GM23338 (cell line): ENCODE measurements at regions not wholly inside any gene's neighbourhood (a gene's known extent, or its start where the extent isn't known, plus 50 kb on each side); places are given as distances from the start of the nearest gene placed in this dataset.

Experiments
- ATAC-seq: fragments of 200-7000 bp; cut with Tn5 transposase; 3 replicates; pipeline ENCODE4 v1.9.1; 2020
- DNase-seq: peaks from one replicate; pipeline ENCODE4 v3.0.0-alpha.2; 2015; ENCODE audit warnings: low spot score
- H2AFZ ChIP-seq: fragments of 200-600 bp; sonication (generic); 2 replicates; pipeline ENCODE4 v1.8.0; 2016; ENCODE audit warnings: antibody characterized with exemption, mild to moderate bottlenecking, moderate library complexity
- H3F3A ChIP-seq: fragments of 200-600 bp; sonication (generic); replicated peaks from 2 replicates; pipeline ENCODE4 v1.8.0; 2017; ENCODE audit warnings: antibody characterized with exemption, mixed run types, low read depth
- H3K27ac ChIP-seq: fragments of 200-600 bp; sonication (generic); 2 replicates; pipeline ENCODE4 v1.6.1; 2016; ENCODE audit warnings: low read depth
- H3K27me3 ChIP-seq: fragments of 200-600 bp; sonication (generic); 2 replicates; pipeline ENCODE4 v1.8.0; 2016; ENCODE audit warnings: mild to moderate bottlenecking, mixed run types, moderate library complexity; ENCODE audit not compliant: insufficient read depth
- H3K36me3 ChIP-seq: fragments of 200-600 bp; sonication (generic); 2 replicates; pipeline ENCODE4 v1.8.0; 2016; ENCODE audit warnings: mild to moderate bottlenecking; ENCODE audit not compliant: insufficient read depth
- H3K4me1 ChIP-seq: fragments of 200-600 bp; sonication (generic); 2 replicates; pipeline ENCODE4 v1.8.0; 2016; ENCODE audit warnings: mild to moderate bottlenecking, moderate library complexity; ENCODE audit not compliant: insufficient read depth
- H3K4me2 ChIP-seq: fragments of 200-600 bp; sonication (generic); 2 replicates; pipeline ENCODE4 v1.7.1; 2017; ENCODE audit warnings: mixed run types
- H3K4me3 ChIP-seq: fragments of 200-600 bp; sonication (generic); 2 replicates; pipeline ENCODE4 v1.6.1; 2016; ENCODE audit warnings: mixed run types
- H3K79me2 ChIP-seq: fragments of 200-600 bp; sonication (generic); replicated peaks from 2 replicates; pipeline ENCODE4 v1.8.0; 2017; ENCODE audit warnings: mild to moderate bottlenecking; ENCODE audit not compliant: insufficient read depth
- H3K9me2 ChIP-seq: fragments of 200-600 bp; sonication (generic); 2 replicates; pipeline ENCODE4 v1.8.0; 2017; ENCODE audit not compliant: insufficient read depth
- H4K20me1 ChIP-seq: fragments of 200-600 bp; sonication (generic); replicated peaks from 2 replicates; pipeline ENCODE4 v1.8.0; 2017; ENCODE audit warnings: mild to moderate bottlenecking; ENCODE audit not compliant: insufficient read depth
- H3K27ac Mint-ChIP-seq: 2 replicates; pipeline ENCODE4 v1.8.0; 2020; ENCODE audit warnings: inconsistent platforms, mild to moderate bottlenecking, moderate library complexity, mixed read lengths
- H3K27me3 Mint-ChIP-seq: 3 replicates; pipeline ENCODE4 v1.8.0; 2022; ENCODE audit warnings: low read depth, mild to moderate bottlenecking, moderate library complexity, mixed read lengths, inconsistent platforms; ENCODE audit not compliant: insufficient read depth, poor library complexity
- H3K36me3 Mint-ChIP-seq: 3 replicates; pipeline ENCODE4 v1.8.0; 2021; ENCODE audit warnings: low read depth, mild to moderate bottlenecking, inconsistent platforms, moderate library complexity, mixed read lengths
- H3K4me1 Mint-ChIP-seq: 3 replicates; pipeline ENCODE4 v1.8.0; 2020; ENCODE audit warnings: mild to moderate bottlenecking, inconsistent platforms, mixed read lengths
- H3K4me3 Mint-ChIP-seq: 3 replicates; pipeline ENCODE4 v1.8.0; 2021; ENCODE audit warnings: moderate library complexity, mild to moderate bottlenecking, inconsistent platforms, mixed read lengths
- H3K9me3 Mint-ChIP-seq: 3 replicates; pipeline ENCODE4 v1.8.0; 2020; ENCODE audit warnings: moderate library complexity, mild to moderate bottlenecking, inconsistent platforms, mixed read lengths
- ETS1 ChIP-seq: IDR thresholded peaks from 2 replicates; pipeline ENCODE4 v1.6.1; 2016; ENCODE audit warnings: antibody characterized with exemption
- JUNB ChIP-seq: IDR thresholded peaks from one replicate; pipeline ENCODE4 v1.6.1; 2016; ENCODE audit warnings: antibody characterized with exemption; ENCODE audit not compliant: unreplicated experiment
- POLR2AphosphoS5 ChIP-seq: IDR thresholded peaks from 2 replicates; pipeline ENCODE4 v1.6.1; 2016; ENCODE audit warnings: antibody characterized with exemption, low read depth
- TF ChIP-seq, protein P1 (sequence below), 2 experiments: fragments of 200-600 bp in 1 of 2; sonication (generic) in 1 of 2; conservative IDR thresholded peaks; 2 replicates each; pipeline versions ENCODE4 v1.5.1 to v1.6.1; 2016 to 2017; ENCODE audit warnings: antibody characterized with exemption in 2 of 2, low read depth in 2 of 2, mild to moderate bottlenecking in 2 of 2, moderate library complexity in 1 of 2
- TF ChIP-seq, protein P2 (sequence below): fragments of 250-450 bp; sonication (Bioruptor Pico); IDR thresholded peaks from 2 replicates; pipeline ENCODE4 v1.5.0; 2020; ENCODE audit warnings: mild to moderate bottlenecking, moderate library complexity

- Mint-ChIP-seq H3K36me3 (peaks cover 3% of the 10 kb centered on the region; the same call in 1 of the 3 replicates), H3K9me3 (peaks cover 6% of the 10 kb centered on the region; the same call in 1 of the 3 replicates), H3K4me3 (no peak overlapping the region), H3K27ac (no peak overlapping the region), H3K4me1 (no peaks in the 10 kb centered on the region), H3K27me3 (no peaks in the 10 kb centered on the region)
- H3K9me2 ChIP-seq, result no peaks in the 10 kb centered on the region
- TF ChIP-seq JUNB (no peak), POLR2AphosphoS5 (no peak), ETS1 (no peak)
- TF ChIP-seq, protein P1, sequence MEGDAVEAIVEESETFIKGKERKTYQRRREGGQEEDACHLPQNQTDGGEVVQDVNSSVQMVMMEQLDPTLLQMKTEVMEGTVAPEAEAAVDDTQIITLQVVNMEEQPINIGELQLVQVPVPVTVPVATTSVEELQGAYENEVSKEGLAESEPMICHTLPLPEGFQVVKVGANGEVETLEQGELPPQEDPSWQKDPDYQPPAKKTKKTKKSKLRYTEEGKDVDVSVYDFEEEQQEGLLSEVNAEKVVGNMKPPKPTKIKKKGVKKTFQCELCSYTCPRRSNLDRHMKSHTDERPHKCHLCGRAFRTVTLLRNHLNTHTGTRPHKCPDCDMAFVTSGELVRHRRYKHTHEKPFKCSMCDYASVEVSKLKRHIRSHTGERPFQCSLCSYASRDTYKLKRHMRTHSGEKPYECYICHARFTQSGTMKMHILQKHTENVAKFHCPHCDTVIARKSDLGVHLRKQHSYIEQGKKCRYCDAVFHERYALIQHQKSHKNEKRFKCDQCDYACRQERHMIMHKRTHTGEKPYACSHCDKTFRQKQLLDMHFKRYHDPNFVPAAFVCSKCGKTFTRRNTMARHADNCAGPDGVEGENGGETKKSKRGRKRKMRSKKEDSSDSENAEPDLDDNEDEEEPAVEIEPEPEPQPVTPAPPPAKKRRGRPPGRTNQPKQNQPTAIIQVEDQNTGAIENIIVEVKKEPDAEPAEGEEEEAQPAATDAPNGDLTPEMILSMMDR (conservative IDR thresholded peaks at IDR 0.05; ENCODE audit: low read depth in 2 of 2), result peak in 1 of 2 experiments; percentile 46; a peak in 2 of 4 replicates
- TF ChIP-seq, protein P2, sequence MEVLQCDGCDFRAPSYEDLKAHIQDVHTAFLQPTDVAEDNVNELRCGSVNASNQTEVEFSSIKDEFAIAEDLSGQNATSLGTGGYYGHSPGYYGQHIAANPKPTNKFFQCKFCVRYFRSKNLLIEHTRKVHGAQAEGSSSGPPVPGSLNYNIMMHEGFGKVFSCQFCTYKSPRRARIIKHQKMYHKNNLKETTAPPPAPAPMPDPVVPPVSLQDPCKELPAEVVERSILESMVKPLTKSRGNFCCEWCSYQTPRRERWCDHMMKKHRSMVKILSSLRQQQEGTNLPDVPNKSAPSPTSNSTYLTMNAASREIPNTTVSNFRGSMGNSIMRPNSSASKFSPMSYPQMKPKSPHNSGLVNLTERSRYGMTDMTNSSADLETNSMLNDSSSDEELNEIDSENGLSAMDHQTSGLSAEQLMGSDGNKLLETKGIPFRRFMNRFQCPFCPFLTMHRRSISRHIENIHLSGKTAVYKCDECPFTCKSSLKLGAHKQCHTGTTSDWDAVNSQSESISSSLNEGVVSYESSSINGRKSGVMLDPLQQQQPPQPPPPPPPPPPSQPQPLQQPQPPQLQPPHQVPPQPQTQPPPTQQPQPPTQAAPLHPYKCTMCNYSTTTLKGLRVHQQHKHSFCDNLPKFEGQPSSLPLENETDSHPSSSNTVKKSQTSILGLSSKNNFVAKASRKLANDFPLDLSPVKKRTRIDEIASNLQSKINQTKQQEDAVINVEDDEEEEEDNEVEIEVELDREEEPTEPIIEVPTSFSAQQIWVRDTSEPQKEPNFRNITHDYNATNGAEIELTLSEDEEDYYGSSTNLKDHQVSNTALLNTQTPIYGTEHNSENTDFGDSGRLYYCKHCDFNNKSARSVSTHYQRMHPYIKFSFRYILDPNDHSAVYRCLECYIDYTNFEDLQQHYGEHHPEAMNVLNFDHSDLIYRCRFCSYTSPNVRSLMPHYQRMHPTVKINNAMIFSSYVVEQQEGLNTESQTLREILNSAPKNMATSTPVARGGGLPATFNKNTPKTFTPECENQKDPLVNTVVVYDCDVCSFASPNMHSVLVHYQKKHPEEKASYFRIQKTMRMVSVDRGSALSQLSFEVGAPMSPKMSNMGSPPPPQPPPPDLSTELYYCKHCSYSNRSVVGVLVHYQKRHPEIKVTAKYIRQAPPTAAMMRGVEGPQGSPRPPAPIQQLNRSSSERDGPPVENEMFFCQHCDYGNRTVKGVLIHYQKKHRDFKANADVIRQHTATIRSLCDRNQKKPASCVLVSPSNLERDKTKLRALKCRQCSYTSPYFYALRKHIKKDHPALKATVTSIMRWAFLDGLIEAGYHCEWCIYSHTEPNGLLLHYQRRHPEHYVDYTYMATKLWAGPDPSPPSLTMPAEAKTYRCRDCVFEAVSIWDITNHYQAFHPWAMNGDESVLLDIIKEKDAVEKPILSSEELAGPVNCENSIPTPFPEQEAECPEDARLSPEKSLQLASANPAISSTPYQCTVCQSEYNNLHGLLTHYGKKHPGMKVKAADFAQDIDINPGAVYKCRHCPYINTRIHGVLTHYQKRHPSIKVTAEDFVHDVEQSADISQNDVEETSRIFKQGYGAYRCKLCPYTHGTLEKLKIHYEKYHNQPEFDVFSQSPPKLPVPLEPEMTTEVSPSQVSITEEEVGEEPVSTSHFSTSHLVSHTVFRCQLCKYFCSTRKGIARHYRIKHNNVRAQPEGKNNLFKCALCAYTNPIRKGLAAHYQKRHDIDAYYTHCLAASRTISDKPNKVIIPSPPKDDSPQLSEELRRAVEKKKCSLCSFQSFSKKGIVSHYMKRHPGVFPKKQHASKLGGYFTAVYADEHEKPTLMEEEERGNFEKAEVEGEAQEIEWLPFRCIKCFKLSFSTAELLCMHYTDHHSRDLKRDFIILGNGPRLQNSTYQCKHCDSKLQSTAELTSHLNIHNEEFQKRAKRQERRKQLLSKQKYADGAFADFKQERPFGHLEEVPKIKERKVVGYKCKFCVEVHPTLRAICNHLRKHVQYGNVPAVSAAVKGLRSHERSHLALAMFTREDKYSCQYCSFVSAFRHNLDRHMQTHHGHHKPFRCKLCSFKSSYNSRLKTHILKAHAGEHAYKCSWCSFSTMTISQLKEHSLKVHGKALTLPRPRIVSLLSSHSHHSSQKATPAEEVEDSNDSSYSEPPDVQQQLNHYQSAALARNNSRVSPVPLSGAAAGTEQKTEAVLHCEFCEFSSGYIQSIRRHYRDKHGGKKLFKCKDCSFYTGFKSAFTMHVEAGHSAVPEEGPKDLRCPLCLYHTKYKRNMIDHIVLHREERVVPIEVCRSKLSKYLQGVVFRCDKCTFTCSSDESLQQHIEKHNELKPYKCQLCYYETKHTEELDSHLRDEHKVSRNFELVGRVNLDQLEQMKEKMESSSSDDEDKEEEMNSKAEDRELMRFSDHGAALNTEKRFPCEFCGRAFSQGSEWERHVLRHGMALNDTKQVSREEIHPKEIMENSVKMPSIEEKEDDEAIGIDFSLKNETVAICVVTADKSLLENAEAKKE (CRISPR knock-in tag), result no peak
- H3K4me2 ChIP-seq, result no peak overlapping the region
- H4K20me1 ChIP-seq, result no peaks in the 10 kb centered on the region
- no peaks in the 10 kb centered on the region for H3K4me1 ChIP-seq
- ATAC-seq (no peak), DNase-seq (peak; percentile 4)
- no peak overlapping the region for H3K27ac ChIP-seq
- H3K4me3 ChIP-seq, result no peak overlapping the region
- no peaks in the 10 kb centered on the region for H3K79me2 ChIP-seq
- no peaks in the 10 kb centered on the region for H3K36me3 ChIP-seq
- no peaks in the 10 kb centered on the region for H3K27me3 ChIP-seq
- no peaks in the 10 kb centered on the region for H3F3A ChIP-seq
- no peak overlapping the region for H2AFZ ChIP-seq
Measured at GRCh38 chr1:191752342-191752741, 405.9 kb upstream of the RGS18 start.
